ENCODE measurements at regions not wholly inside any gene's neighbourhood (a gene's known extent, or its start where the extent isn't known, plus 50 kb on each side); places are given as distances from the start of the nearest gene placed in this dataset.

DNA sequence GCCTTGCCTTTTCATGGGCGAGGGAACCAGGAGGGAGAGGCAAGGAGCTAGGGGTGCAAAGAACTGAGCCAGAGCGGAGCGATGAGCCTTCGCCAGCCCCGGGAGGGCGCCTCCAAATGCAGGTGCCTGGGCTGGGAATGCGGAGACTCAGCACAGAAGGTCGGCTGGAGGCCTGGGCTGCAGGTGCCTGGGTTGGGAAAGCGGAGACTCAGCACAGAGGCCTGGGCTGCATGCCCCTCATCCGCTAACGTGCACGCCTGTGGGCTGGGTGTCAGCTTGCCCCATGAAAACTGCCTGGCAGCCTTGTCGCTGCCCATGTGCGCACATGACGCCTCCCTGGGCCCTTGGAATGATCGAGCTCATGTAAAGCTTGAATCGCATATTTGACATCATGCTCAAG lies 51.8 kb downstream of the POM121L12 start:
- H3K27me3 Mint-ChIP-seq (ENCODE audit: low read depth) = no peaks in the 10 kb centered on the region
- H3K36me3 Mint-ChIP-seq = no peaks in the 10 kb centered on the region
- no peak overlapping the region for H3K27ac Mint-ChIP-seq
- ATAC-seq = no peak
- peaks cover 6% of the 10 kb centered on the region; the same call in 1 of the 2 replicates for H3K9me3 Mint-ChIP-seq
- H3K4me1 Mint-ChIP-seq = no peaks in the 10 kb centered on the region
- DNase-seq (ENCODE audit: low spot score) = no peak
- ChIA-PET POLR2A (no interaction called here), CTCF (no interaction called here)
- H3K4me3 Mint-ChIP-seq = no peak overlapping the region
- TF ChIP-seq OVOL2 (CRISPR knock-in tag; IDR thresholded peaks at IDR 0.05; ENCODE audit: borderline replicate concordance) = no peak
- TF ChIP-seq, protein P1, sequence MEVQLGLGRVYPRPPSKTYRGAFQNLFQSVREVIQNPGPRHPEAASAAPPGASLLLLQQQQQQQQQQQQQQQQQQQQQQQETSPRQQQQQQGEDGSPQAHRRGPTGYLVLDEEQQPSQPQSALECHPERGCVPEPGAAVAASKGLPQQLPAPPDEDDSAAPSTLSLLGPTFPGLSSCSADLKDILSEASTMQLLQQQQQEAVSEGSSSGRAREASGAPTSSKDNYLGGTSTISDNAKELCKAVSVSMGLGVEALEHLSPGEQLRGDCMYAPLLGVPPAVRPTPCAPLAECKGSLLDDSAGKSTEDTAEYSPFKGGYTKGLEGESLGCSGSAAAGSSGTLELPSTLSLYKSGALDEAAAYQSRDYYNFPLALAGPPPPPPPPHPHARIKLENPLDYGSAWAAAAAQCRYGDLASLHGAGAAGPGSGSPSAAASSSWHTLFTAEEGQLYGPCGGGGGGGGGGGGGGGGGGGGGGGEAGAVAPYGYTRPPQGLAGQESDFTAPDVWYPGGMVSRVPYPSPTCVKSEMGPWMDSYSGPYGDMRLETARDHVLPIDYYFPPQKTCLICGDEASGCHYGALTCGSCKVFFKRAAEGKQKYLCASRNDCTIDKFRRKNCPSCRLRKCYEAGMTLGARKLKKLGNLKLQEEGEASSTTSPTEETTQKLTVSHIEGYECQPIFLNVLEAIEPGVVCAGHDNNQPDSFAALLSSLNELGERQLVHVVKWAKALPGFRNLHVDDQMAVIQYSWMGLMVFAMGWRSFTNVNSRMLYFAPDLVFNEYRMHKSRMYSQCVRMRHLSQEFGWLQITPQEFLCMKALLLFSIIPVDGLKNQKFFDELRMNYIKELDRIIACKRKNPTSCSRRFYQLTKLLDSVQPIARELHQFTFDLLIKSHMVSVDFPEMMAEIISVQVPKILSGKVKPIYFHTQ (CRISPR knock-in tag; IDR thresholded peaks at IDR 0.05) = no peak
- no peak for TF ChIP-seq EMX1 (CRISPR knock-in tag; IDR thresholded peaks at IDR 0.05)
- no peak for TF ChIP-seq ZNF423 (CRISPR knock-in tag; IDR thresholded peaks at IDR 0.05)
- TF ChIP-seq PRRX2 (CRISPR knock-in tag; IDR thresholded peaks at IDR 0.05) = no peak
- TF ChIP-seq ZNF671 (CRISPR knock-in tag; IDR thresholded peaks at IDR 0.05) = no peak
- no peak for TF ChIP-seq ZBTB21 (CRISPR knock-in tag; IDR thresholded peaks at IDR 0.05; ENCODE audit: borderline replicate concordance)
- TF ChIP-seq, protein P2, sequence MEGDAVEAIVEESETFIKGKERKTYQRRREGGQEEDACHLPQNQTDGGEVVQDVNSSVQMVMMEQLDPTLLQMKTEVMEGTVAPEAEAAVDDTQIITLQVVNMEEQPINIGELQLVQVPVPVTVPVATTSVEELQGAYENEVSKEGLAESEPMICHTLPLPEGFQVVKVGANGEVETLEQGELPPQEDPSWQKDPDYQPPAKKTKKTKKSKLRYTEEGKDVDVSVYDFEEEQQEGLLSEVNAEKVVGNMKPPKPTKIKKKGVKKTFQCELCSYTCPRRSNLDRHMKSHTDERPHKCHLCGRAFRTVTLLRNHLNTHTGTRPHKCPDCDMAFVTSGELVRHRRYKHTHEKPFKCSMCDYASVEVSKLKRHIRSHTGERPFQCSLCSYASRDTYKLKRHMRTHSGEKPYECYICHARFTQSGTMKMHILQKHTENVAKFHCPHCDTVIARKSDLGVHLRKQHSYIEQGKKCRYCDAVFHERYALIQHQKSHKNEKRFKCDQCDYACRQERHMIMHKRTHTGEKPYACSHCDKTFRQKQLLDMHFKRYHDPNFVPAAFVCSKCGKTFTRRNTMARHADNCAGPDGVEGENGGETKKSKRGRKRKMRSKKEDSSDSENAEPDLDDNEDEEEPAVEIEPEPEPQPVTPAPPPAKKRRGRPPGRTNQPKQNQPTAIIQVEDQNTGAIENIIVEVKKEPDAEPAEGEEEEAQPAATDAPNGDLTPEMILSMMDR (IDR thresholded peaks at IDR 0.05) = no peak
- TF ChIP-seq NR3C1 (CRISPR knock-in tag; conservative IDR thresholded peaks at IDR 0.05; ENCODE audit: low read depth) = no peak
- TF ChIP-seq CREB1 (CRISPR knock-in tag; IDR thresholded peaks at IDR 0.05) = no peak
- no peak for TF ChIP-seq TEAD4 (CRISPR knock-in tag; IDR thresholded peaks at IDR 0.05)
- no peak for TF ChIP-seq MAX (CRISPR knock-in tag; IDR thresholded peaks at IDR 0.05)
- no peak for TF ChIP-seq SP1 (CRISPR knock-in tag; conservative IDR thresholded peaks at IDR 0.05)
- no peak for TF ChIP-seq ZNF121 (CRISPR knock-in tag; IDR thresholded peaks at IDR 0.05)

DNA sequence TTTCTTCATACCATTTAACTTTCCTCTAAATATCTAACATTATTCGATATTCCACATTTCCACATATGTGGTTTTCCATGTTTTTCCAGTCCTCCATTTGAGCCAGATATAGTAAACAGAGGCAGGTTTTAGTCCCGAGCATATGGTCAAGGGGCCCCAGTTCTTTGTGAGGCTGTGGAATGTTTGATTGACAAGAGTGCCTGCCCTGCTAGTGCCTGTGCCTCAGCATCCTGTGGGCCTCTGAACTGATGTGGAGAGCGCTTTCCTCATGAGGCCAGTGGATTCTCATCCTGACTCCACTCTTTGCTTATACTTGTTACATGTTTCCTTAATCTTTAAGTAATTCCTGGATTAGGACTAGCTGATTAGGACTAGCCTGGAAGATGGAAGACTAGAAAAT lies 58.8 kb downstream of the POM121L12 start:
- no peak for ATAC-seq
- Mint-ChIP-seq H3K27me3 (ENCODE audit: low read depth) (no peaks in the 10 kb centered on the region), H3K9me3 (no peaks in the 10 kb centered on the region), H3K4me3 (no peak overlapping the region), H3K36me3 (no peaks in the 10 kb centered on the region), H3K27ac (no peak overlapping the region), H3K4me1 (no peaks in the 10 kb centered on the region)
- ChIA-PET POLR2A (no interaction called here), CTCF (no interaction called here)
- DNase-seq (ENCODE audit: low spot score) = no peak
- TF ChIP-seq, protein P3, sequence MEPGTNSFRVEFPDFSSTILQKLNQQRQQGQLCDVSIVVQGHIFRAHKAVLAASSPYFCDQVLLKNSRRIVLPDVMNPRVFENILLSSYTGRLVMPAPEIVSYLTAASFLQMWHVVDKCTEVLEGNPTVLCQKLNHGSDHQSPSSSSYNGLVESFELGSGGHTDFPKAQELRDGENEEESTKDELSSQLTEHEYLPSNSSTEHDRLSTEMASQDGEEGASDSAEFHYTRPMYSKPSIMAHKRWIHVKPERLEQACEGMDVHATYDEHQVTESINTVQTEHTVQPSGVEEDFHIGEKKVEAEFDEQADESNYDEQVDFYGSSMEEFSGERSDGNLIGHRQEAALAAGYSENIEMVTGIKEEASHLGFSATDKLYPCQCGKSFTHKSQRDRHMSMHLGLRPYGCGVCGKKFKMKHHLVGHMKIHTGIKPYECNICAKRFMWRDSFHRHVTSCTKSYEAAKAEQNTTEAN (CRISPR knock-in tag; IDR thresholded peaks at IDR 0.05) = no peak
- TF ChIP-seq, protein P4, sequence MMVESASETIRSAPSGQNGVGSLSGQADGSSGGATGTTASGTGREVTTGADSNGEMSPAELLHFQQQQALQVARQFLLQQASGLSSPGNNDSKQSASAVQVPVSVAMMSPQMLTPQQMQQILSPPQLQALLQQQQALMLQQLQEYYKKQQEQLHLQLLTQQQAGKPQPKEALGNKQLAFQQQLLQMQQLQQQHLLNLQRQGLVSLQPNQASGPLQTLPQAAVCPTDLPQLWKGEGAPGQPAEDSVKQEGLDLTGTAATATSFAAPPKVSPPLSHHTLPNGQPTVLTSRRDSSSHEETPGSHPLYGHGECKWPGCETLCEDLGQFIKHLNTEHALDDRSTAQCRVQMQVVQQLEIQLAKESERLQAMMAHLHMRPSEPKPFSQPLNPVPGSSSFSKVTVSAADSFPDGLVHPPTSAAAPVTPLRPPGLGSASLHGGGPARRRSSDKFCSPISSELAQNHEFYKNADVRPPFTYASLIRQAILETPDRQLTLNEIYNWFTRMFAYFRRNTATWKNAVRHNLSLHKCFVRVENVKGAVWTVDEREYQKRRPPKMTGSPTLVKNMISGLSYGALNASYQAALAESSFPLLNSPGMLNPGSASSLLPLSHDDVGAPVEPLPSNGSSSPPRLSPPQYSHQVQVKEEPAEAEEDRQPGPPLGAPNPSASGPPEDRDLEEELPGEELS (CRISPR knock-in tag; IDR thresholded peaks at IDR 0.05) = no peak
- TF ChIP-seq FOXK1 (CRISPR knock-in tag; IDR thresholded peaks at IDR 0.05) = no peak
- TF ChIP-seq ELF4 (CRISPR knock-in tag; IDR thresholded peaks at IDR 0.05; ENCODE audit: low read depth) = no peak
- TF ChIP-seq AFF4 (CRISPR knock-in tag; IDR thresholded peaks at IDR 0.05; ENCODE audit: borderline replicate concordance) = no peak
- TF ChIP-seq SMAD3 (CRISPR knock-in tag; IDR thresholded peaks at IDR 0.05; ENCODE audit: borderline replicate concordance) = no peak
- TF ChIP-seq, protein P1 (CRISPR knock-in tag; IDR thresholded peaks at IDR 0.05) = no peak
- TF ChIP-seq ZNF317 (CRISPR knock-in tag; IDR thresholded peaks at IDR 0.05; ENCODE audit: borderline replicate concordance, low read depth) = no peak

Measured in WTC11 (cell line).